Fibroblast of skin of left quadriceps (primary cell): ENCODE measurements at regions not wholly inside any gene's neighbourhood (a gene's known extent, or its start where the extent isn't known, plus 50 kb on each side); places are given as distances from the start of the nearest gene placed in this dataset.
"Not testable (repeated sequence)": the region's sequence is repeated elsewhere in the genome, so short reads cannot be mapped to it uniquely, and the experiment has no call there.

Source experiments
- DNase-seq, 2 experiments: peaks; one replicate each; pipeline ENCODE4 v3.0.0-alpha.2; 2013; ENCODE audit warnings: low read depth in 2 of 2

DNA sequence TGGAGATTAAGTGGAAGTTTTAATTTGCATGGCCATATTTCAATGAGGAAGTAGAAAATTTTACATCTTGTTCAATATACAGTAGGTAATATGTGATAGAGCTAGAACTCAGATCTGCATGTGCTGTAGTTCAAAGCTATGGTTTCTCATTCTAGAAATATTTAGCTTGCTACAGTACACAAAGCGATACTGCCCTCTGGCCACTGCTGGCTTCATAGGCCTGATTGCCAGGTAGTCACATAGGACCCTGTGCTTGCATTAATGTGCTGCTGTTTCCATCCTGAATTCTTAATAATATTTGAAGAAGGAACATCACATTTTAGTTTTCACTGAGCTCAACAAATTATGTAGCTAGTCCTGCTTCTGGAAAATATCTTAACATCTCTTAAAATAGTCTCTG, 87.0 kb downstream of the PLSCR2 start:
- DNase-seq: no peak

DNA sequence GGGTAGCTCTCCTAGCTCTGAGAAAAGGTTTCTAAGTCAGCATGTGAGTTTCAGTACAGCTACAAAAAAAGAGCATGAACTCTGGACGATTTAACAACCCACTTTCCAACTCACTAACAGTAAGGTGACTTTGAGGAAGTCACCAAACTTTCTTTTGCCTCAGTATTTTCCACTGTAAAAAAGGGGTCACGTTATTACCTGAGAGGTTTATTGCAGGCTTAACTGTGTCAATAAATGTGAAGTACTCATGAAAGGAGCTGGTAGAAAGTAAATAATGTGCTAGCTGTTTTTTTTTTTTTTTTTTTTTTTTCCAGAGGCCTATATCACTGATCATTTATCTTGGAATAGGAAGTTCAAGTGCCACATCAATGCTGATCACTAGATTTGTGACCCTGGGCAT, 89.3 kb downstream of the PLSCR2 start:
- no peak for DNase-seq

DNA sequence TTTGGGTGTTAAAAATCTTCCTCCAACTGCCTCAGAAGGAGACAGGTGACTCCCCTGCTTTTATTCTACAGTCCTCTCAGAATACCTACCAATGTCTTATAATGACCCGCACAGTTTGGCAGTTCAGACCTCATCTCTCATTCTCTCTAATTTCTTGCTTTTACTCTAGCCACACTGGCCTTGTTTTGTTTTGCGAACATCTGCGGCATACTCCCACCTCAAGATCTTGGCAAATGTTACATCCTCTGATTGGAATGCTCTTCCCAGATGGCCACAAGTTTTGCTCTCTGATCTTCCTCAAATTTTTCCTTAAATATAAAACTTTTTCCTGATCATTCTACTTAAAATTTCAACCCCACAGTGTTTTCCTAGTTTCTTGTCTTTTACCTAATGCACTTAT, 94.1 kb downstream of the PLSCR2 start:
- peak in 1 of 2 experiments; percentile 3 for DNase-seq

DNA sequence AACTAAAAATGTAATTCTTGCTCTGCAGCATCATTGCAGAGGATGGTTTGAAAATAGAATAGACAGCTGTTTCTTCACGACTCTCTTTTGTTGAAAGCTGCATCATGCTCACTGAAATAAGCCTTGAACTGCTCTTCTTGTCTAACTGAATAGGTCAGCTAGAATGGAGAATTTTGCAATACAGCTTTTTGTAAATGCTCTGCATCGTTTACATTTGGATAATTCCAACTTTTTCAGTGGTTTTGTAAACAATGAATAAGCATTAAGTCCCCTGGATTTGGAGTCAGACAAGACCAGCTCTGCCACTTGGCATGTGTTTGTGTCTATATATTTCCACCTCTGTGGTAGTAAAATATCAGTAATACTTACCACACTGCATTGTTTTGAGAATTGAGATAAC, 95.2 kb downstream of the PLSCR2 start:
- no peak for DNase-seq

DNA sequence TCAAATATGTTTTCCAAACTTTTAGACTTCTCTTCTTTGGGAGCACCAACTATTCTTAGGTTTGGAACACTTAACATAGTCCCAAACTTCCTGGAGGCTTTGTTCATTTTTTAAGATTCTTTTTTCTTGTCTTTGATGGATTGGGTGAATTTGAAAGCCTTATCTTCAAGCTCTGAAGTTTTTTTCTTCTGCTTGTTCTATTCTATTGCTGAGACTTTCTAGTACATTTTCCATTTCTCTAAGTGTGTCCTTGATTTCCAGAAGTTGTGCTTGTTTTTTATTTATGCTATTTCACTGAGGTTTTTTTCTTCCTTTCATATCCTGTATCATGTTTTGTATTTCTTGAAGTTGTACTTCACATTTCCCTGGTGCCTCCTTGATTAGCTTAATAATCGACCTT, 97.5 kb downstream of the PLSCR2 start:
- no peak for DNase-seq

DNA sequence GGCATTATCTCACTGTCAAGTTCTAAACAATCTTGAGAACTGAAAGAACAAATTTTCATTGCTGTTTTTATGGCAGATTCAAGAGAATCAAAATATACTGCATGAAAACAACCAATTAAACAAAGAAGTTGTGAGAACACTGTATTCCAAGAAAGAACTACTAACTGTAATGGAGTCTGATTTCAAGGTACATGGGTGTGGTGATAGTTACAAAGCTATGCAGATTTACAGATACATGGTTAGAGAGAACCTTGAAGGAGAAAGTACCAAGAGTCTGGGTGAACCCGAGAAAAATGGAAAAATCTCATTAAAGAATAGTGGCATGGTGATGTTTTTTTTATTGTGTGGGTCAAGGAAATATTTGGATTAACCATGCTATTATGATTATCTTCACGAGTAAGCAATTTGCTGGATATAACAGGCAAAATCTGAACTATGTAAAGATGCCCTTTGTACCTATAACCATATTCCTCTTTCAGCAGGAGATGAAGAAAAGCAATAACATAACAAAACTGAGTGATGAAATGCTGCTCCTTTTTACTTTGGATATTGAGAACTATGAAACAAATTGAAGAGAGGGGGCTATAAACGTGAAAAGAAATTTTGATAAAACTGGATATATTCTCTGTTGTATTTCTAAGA, 100.4 kb downstream of the PLSCR2 start:
- DNase-seq: no peak

DNA sequence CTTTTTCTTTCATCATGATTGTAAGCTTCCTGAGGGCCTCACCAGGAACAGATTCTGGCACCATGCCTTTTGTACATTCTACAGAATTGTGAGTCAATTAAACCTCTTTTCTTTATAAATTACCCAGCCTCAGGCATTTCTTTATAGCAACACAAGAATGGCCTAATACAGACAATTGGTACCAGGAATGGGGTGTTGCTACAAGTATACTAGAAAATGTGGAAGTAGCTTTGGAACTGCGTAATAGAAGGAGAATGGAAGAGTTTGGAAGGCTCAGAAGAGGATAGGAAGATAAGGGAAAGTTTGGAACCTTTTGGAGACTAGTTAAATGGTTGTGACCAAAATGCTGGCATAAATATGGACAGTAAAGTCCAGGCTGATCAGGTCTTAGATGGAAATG, 108.9 kb upstream of the PLSCR4 start:
- no peak for DNase-seq

DNA sequence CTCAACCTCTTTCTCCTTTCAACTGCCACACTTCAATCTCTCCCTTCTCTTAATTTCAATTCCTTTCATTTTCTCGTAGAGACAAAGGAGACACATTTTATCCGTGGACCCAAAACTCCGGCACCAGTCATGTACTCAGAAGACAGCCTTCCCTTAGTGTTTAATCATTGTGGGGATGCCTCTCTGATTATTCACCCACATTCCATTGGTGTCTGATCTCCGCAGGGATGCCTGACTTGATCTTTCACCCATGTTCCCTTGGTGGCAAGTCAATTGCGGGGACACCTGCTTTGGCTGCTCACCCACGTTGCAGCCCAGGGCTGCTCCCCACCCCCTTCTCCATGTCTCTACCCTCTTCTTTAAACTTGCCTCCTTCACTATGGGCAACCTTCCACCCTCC, 103.5 kb upstream of the PLSCR4 start:
- not testable (repeated sequence) for DNase-seq

DNA sequence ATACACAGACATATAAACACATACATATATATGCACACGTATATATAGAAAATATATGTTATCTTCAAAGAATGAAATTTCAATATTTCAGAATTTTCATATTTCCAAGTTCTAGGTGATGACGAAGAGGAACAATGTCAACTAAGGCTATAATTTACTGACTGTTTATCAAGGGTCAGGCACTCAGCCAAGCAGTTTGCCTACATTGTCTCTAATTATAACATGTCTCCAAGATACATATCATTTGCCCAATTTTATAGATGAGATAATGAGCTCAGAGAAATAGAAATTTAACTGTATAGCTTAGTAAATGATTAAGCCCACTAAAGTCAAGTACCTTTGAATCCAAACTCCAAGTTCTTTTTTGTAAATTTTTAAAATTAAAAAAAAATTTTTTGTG, 99.9 kb upstream of the PLSCR4 start:
- DNase-seq: no peak

DNA sequence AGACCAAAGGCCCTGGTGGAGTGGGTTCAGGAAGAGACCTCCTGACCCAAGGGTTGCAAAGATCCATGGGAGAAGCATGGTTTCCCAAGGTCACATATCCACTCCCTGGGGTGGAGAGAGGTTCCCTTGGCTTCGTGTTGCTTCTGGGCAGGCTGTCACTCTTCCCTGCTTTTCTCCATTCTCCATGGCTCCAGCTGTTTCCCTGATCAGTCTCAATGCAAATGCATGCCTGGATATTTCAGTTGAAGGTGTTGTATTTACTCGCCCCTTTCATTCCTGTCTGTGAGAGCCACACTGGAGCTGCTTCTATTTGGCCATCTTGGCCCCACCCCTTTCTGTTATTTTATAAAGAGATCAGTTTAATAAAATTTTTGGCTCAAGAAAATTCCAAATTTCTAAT, 95.0 kb upstream of the PLSCR4 start:
- no peak for DNase-seq

DNA sequence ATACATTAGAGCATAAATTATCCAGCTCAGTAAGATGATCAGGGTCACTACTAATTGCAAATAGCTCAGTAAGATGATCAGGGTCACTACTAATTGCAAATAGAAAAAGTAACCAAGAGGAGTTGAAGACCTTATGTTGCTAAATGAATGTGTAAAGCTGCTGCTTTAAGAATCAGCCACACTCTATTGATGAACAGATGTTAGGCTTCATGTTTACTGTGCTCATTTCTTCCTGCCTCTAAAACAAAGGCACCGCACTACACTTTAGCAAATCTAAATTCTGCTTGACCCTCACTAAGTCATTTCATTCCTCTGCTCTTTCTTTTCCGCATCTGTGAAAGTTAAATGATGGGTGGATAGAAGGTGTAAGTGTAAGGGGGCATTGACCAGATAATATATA, 92.6 kb upstream of the PLSCR4 start:
- no peak for DNase-seq

DNA sequence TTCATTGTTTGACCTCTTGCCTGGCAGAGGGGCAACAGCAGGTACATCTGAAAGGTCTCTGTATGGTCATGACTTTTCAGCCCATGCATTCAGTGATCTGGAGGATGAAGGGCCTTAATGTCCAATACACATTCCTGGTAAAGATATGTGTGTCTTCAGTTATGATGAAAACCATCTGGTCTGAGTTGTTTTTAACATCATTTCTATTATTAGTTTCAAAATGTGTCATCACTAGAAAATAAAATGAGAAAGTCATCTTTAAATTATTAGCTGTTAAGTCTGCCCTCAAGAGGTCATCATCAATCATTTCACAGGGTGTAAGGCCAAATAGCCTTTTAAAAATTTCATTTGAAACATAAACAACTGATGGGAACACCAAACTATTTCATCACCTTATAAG, 92.1 kb upstream of the PLSCR4 start:
- peak; percentile 70 to 72 for DNase-seq

DNA sequence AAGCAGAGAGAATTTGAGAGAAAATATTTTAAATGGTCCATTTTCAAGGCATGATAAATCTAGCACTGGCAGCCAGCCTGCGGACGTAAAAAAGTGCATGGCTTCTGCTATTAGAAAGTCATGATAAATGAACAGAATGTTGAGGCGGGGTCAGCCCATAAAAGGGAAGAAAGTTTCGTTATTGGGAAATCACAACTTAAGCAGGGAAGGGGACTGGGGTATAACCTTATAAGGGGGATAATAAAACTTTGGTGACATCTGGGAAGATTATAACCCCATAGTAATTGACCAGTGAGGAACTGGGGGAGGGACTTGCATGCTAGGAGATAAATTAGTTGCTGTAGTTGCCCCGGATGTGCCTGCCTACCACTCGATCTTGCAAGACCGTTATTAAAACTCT, 88.4 kb upstream of the PLSCR4 start:
- DNase-seq: no peak

DNA sequence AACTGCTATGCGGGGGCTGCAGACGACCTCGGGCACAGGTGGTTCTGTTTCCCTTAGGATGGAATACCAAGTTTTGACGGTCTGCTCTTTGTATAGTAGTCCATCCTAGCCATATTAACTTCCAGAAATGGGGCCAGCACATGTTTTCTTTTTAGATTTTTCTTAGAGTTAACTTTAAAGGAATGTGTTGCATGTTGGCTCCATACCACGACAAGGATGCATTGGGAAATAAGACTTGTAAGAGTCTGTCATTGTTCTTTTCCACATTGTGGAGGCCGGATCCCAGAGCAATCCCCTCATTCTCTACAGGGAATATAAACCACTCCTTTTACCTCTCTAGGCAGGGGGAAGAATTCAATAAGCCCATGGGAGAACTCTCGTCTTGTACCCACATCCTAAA, 87.1 kb upstream of the PLSCR4 start:
- no peak for DNase-seq

DNA sequence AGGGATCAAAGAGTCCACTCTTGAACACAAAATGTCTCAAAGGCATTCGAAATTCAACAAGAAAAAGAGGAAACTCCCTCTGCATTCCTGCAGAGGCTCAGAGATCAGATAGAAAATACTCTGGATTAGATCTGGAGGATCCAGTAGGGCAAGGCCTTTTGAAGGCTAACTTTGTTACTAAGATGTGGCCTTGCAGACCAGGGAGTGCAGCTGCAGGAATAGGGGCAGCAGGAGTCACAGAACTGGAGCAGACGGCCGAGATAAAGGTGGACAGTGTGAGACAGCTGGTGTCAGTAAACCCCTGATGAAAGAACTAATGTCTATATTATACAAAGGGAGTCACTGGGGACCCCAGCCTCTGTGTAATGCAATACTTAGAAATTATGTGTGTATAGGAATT, 84.5 kb upstream of the PLSCR4 start:
- no peak for DNase-seq

DNA sequence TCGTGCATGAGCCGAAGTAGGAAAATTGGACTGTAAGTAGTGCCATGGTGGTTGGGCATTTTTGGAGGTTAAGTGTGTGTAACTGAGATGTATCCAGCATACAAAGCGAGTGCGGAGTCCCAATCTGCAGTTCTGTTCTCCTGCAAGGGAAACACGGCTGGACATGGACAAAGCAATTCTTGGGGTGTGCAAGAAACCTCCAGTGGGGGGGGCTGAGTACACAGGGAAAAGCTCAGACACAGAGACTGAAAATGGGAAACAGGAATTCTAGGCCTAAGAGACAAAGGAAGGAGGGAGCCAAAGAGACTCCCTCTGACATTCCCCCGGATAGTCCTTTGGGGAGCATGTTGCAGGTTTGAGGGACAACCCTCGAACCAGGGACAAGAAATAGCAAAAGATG, 83.2 kb upstream of the PLSCR4 start:
- DNase-seq: no peak

DNA sequence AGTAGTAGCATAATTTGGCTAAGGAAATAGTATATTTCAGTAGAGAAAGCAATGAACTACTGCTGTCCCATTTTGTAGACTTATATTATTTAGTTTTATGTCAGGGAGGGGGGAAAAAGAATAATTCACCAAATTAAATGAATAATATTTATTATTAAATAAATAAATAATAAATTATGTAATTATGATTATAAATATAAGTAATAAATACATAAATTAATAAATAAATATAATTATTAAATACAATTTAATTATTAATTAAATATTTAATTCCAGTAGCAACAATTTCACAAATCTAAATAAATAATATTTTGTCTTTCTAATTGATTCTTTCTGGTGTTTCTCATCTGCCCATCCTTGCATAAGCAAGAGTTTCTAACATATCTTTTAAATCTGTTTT, 81.1 kb upstream of the PLSCR4 start:
- DNase-seq: no peak

DNA sequence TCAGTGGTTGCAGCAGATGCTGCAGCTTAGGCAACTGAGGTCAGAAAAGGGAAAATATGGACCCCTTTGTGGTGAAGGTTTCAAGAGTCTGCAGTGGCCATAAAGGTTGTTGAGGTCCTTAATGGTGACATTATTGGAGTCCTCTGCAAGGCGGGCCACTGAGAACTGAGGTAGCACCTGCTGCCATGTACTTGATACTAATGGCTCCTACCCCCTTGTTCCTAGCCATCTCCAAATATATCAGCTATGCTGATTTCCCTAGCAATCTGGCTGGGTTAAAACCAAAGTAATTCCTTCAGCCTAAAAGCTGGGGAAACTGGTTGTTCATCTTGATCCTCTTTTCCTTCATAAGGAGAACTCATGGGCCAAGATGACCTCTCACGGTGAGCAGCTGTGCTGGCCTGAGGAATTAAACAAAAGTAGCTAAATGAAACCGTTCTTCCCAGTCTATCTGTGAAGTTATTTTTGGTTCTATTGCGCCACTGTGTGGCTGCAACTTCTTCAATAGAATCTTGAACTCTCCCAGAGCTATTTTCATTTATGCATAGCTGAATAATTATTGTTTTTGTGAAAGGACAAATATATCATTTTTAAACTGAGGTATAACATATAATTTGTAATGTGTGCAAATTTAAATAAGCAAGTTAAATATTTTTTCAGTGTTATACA, 76.1 kb upstream of the PLSCR4 start:
- peak; percentile 56 to 61 for DNase-seq

DNA sequence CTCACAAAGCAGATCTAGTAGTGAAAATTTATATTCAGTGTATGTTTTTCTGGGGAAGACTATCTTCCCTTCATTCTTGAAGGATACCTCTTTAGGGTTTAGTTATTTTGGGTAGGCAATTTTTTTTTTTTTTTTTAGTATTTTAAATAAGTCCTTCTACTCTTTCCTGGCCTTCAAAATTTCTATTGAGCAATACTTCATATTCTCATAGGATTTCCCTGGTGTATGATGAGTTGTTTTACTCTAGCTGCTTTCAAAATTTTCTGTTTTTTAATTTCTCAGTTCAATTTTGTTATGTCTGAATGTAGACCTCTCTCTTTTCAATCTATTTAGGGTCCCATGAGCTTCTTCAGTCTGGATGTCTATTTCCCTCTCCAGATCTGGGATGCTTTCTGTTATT, 74.3 kb upstream of the PLSCR4 start:
- DNase-seq: no peak

DNA sequence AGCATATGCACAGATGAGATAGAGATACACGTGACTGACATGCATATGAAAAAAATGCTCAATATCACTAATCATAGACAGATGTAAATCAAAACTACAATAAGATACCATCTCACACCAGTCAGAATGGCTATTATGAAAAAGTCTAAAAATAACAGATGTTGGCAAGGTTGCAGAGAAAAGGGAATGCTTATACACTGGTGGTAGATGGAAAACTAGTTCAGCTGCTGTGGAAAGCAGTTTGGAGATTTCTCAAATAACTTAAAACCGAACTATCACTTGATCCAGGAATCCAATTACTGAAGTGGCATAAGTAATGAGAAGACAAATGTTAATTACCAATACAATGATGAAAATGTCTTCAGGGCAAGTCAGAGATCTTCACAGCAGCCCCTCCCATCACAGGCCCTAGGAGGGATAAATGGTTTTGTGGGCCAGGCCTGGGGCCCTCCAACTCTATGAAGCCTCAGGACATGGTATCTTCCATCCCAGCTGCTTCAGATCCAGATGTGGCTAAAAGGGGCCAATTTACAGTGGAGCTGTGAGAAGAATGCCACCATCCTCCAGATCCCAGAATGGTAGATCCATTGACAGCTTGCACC, 71.4 kb upstream of the PLSCR4 start:
- DNase-seq: no peak

DNA sequence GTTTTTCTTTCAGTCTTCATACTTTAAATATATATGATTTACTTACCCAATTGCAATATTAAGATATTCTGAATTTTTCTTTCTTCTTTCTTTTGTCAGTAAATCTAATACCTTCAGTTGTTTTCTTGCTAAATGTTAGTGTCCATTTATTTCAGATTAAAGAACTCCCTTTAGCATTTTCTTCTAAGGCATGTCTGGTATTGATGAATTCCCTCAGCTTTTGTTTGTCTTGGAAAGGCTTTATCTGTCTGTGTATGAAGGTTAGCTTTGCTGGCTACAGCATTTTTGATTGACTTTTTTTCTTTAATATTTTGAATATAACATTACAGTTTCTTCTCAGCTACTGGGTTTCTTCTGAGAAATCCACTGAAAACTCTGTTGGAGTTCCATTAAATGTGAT, 64.0 kb upstream of the PLSCR4 start:
- no peak for DNase-seq

DNA sequence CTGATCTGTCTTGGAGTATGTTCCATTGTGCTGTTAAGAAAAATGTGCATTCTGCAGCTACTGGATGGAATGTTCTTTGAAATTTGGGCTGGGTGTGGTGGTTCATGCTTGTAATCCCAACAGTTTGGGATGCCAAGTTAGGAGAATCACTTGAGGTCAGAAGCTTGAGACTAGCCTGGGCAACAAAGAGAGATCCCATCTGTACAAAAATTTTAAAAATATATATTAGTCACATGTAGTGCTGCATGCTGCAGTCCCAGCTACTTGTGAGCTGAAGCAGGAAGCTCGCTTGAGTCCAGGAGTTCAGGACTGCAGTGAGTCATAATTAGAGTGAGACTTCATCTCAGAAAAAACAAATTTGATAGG, 62.8 kb upstream of the PLSCR4 start:
- DNase-seq: peak; percentile 49 to 53

DNA sequence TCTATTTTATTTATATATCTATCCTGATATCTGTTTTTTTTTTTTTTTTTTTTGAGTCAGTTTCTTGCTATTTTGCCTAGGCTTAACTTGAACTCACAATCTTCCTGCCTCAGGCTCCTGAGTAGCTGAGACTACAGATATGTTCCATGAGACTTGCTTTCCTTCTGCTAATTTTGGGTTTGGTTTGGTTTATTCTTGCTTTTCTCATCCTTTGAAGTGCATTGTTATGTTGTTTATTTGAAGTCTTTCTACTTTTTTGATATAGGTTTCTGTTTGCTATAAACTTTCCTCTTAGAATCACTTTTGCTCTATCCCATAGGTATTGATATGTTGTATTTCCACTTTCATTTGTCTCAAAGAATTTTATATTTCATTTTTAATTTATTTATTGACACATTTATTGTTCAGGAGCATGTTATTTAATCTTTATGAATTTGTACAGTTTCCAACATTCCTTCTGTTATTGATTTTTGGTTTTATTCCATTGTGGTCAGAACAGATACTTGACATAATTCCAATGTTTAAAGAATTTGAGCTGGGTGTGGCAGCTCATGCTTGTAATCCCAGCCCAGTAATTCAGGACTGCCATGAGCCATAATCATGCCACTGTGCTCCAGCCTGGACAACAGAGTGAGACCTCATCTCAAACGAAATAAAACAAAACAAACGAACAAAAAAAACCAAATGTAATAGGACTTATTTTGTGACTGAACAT, 62.3 kb upstream of the PLSCR4 start:
- DNase-seq: peak in 1 of 2 experiments; percentile 43
